ENCODE measurements at regions not wholly inside any gene's neighbourhood (a gene's known extent, or its start where the extent isn't known, plus 50 kb on each side); places are given as distances from the start of the nearest gene placed in this dataset.

DNA sequence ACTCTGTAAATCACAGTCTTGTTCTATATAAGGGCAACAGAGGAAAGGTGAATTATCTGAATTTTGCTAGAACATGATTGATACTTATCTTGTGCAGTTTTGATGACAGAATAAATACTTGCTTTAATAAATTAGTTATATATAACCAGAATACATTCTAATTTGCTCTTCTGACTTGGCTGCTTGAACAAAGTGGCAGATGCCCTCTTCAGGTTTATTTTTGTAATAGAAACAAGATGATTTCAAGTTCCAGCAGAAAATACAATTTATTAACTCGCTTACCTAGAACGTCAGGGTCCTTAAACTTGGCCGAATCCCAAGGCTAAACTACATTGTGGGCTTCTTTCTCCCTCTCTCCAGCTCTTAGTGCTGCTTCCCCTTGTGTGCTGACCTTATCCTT is 57.6 kb upstream of the SSTR1 start:
- DNase-seq (ENCODE audit: low spot score): no peak
